CD4-positive, alpha-beta T cell (primary cell): ENCODE measurements at regions not wholly inside any gene's neighbourhood (a gene's known extent, or its start where the extent isn't known, plus 50 kb on each side); places are given as distances from the start of the nearest gene placed in this dataset.

ENCODE experiments used
- ATAC-seq: fragments of 200-7000 bp; cut with Tn5 transposase; one replicate; pipeline ENCODE4 v1.10.0; 2022; ENCODE audit warnings: mild to moderate bottlenecking; ENCODE audit not compliant: poor library complexity
- CTCF ChIA-PET: fragments of 350-600 bp; sonication (Branson Sonifier 250); formaldehyde crosslinking; loops from one replicate; lab custom pipeline; 2021; ENCODE audit warnings: antibody characterized with exemption, inconsistent platforms; lab: Charles Lee
- POLR2A ChIA-PET: fragments of 350-600 bp; sonication (Branson Sonifier 250); formaldehyde crosslinking; loops from one replicate; lab custom pipeline; 2021; ENCODE audit warnings: antibody characterized with exemption, inconsistent platforms; lab: Charles Lee
- DNase-seq, 14 experiments: peaks; one replicate each; pipeline ENCODE4 v3.0.0-alpha.2; 2013 to 2020; ENCODE audit warnings: mixed read lengths in 2 of 14
- H3K27ac ChIP-seq, 2 donors: one replicate each; pipeline versions ENCODE4 v1.5.1 to v1.7.0; 2013; ENCODE audit warnings: low read length in 2 of 2, low read depth in 1 of 2, mild to moderate bottlenecking in 1 of 2
- H3K27me3 ChIP-seq, 2 experiments: 1 replicate in 1 of 2; 2 replicates in 1 of 2; pipeline versions ENCODE4 v1.6.1 to v1.7.0; 2013; ENCODE audit warnings: low read length in 2 of 2, control low read depth in 1 of 2, mild to moderate bottlenecking in 1 of 2, moderate library complexity in 1 of 2; ENCODE audit not compliant: insufficient read depth in 2 of 2, control insufficient read depth in 1 of 2
- H3K36me3 ChIP-seq: one replicate; pipeline ENCODE4 v1.6.1; 2013; ENCODE audit warnings: low read length, control low read depth; ENCODE audit not compliant: insufficient read depth
- H3K4me1 ChIP-seq: one replicate; pipeline ENCODE4 v1.6.1; 2013; ENCODE audit warnings: low read length, control low read depth; ENCODE audit not compliant: insufficient read depth
- H3K4me3 ChIP-seq: one replicate; pipeline ENCODE4 v1.5.1; 2013; ENCODE audit warnings: mild to moderate bottlenecking, low read length, moderate library complexity
- H3K9me3 ChIP-seq, 2 experiments: 1 replicate in 1 of 2; 2 replicates in 1 of 2; pipeline versions ENCODE4 v1.6.1 to v1.7.0; 2013; ENCODE audit warnings: low read length in 2 of 2, mild to moderate bottlenecking in 2 of 2, control low read depth in 1 of 2, moderate library complexity in 1 of 2; ENCODE audit not compliant: control insufficient read depth in 1 of 2, insufficient read depth in 1 of 2
- H3K27ac Mint-ChIP-seq: one replicate; pipeline ENCODE4 v1.8.0; 2020; ENCODE audit warnings: mixed read lengths
- H3K27me3 Mint-ChIP-seq: one replicate; pipeline ENCODE4 v1.8.0; 2021; ENCODE audit warnings: mixed read lengths
- H3K36me3 Mint-ChIP-seq: one replicate; pipeline ENCODE4 v1.8.0; 2021; ENCODE audit warnings: low read depth, mixed read lengths
- H3K4me1 Mint-ChIP-seq: one replicate; pipeline ENCODE4 v1.8.0; 2021; ENCODE audit warnings: low read depth, mixed read lengths
- H3K4me3 Mint-ChIP-seq: one replicate; pipeline ENCODE4 v1.8.0; 2020; ENCODE audit warnings: mild to moderate bottlenecking, mixed read lengths
- H3K9me3 Mint-ChIP-seq: one replicate; pipeline ENCODE4 v1.8.0; 2020; ENCODE audit warnings: mixed read lengths
- intact Hi-C, 2 experiments: fragments of 100-400 bp; cut with DNase I in 1 of 2; cut with micrococcal nuclease in 1 of 2; formaldehyde crosslinking; loops; one replicate each; pipeline versions ENCODE4 v1.15.1 to v1.9.0; 2023 to 2025; cut with DNase I, micrococcal nuclease
- TF ChIP-seq, protein P1 (sequence below): fragments of 200-600 bp; IDR thresholded peaks from one replicate; pipeline ENCODE4 v1.8.0; 2022; ENCODE audit warnings: antibody characterized with exemption, mild to moderate bottlenecking

DNA sequence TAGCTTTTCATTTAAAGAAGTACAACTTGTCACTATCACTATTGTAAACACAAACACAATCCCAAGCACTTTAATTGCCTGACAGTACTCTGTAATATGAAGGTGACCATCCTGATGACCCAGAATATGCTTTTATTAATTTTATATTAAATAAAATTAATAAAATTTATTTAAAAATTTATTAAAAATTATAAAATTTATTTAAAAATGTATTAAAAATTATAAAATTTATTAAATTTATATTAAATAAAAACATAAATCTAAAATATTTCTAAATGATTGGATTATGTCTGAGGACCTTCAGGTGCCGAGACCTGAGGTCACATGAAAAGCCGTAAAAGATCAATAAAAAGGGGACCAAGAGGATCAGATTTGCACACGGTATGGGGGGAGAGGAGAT, 229.8 kb upstream of the KIRREL3 start:
- no peak for DNase-seq
- H3K27ac Mint-ChIP-seq = no peak overlapping the region
- no peaks in the 10 kb centered on the region for H3K9me3 Mint-ChIP-seq
- no peaks in the 10 kb centered on the region for H3K4me1 Mint-ChIP-seq
- Histone ChIP-seq H3K27me3 (no peaks in the 10 kb centered on the region), H3K27ac (no peak overlapping the region), H3K36me3 (no peaks in the 10 kb centered on the region), H3K4me3 (no peak overlapping the region), H3K4me1 (no peaks in the 10 kb centered on the region), H3K9me3 (no peaks in the 10 kb centered on the region)
- H3K27me3 Mint-ChIP-seq = no peaks in the 10 kb centered on the region
- intact Hi-C loops = no loop called here
- ATAC-seq = no peak
- TF ChIP-seq, protein P1, sequence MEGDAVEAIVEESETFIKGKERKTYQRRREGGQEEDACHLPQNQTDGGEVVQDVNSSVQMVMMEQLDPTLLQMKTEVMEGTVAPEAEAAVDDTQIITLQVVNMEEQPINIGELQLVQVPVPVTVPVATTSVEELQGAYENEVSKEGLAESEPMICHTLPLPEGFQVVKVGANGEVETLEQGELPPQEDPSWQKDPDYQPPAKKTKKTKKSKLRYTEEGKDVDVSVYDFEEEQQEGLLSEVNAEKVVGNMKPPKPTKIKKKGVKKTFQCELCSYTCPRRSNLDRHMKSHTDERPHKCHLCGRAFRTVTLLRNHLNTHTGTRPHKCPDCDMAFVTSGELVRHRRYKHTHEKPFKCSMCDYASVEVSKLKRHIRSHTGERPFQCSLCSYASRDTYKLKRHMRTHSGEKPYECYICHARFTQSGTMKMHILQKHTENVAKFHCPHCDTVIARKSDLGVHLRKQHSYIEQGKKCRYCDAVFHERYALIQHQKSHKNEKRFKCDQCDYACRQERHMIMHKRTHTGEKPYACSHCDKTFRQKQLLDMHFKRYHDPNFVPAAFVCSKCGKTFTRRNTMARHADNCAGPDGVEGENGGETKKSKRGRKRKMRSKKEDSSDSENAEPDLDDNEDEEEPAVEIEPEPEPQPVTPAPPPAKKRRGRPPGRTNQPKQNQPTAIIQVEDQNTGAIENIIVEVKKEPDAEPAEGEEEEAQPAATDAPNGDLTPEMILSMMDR = no peak
- H3K4me3 Mint-ChIP-seq = no peak overlapping the region
- H3K36me3 Mint-ChIP-seq = no peaks in the 10 kb centered on the region
- ChIA-PET CTCF (no interaction called here), POLR2A (no interaction called here)

- Histone ChIP-seq H3K4me3 (no peak overlapping the region), H3K9me3 (no peaks in the 10 kb centered on the region), H3K27ac (no peak overlapping the region), H3K36me3 (no peaks in the 10 kb centered on the region), H3K27me3 (no peaks in the 10 kb centered on the region), H3K4me1 (no peaks in the 10 kb centered on the region)
- no peaks in the 10 kb centered on the region for H3K36me3 Mint-ChIP-seq
- H3K4me1 Mint-ChIP-seq = no peaks in the 10 kb centered on the region
- H3K4me3 Mint-ChIP-seq = no peak overlapping the region
- intact Hi-C loops = no loop called here
- ChIA-PET POLR2A (no interaction called here), CTCF (no interaction called here)
- H3K27ac Mint-ChIP-seq = no peak overlapping the region
- no peak for ATAC-seq
- TF ChIP-seq, protein P1 = no peak
- no peaks in the 10 kb centered on the region for H3K27me3 Mint-ChIP-seq
- no peaks in the 10 kb centered on the region for H3K9me3 Mint-ChIP-seq
- no peak for DNase-seq
Measured at GRCh38 chr11:127226949-127227348, 226.4 kb upstream of the KIRREL3 start.

DNA sequence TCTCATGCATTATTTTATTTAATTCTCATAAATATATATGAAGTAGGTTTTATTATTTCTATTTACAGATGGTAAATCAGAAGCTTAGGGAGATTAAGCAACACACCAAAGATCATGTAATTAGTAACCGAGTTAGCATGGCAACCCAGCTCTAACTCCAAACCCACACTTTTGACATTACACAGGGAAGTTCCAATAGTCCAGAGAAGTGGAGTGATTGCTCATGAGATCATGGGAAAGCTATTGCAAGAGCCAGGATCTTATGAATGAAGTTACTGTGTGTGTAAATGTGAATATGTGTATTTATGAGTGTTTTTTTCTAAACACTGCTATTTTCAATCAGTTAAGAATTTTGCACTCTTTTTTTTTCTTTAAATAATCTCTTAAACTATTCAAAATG, 225.8 kb upstream of the KIRREL3 start:
- no peak overlapping the region for H3K4me3 ChIP-seq
- ChIA-PET CTCF (no interaction called here), POLR2A (no interaction called here)
- no peak overlapping the region for H3K27ac Mint-ChIP-seq
- H3K27ac ChIP-seq = no peak overlapping the region
- DNase-seq (no peak), ATAC-seq (no peak)
- TF ChIP-seq, protein P1 = no peak
- no peaks in the 10 kb centered on the region for H3K36me3 ChIP-seq
- no peaks in the 10 kb centered on the region for H3K9me3 Mint-ChIP-seq
- no peaks in the 10 kb centered on the region for H3K27me3 ChIP-seq
- H3K4me1 ChIP-seq = no peaks in the 10 kb centered on the region
- no peaks in the 10 kb centered on the region for H3K27me3 Mint-ChIP-seq
- no peaks in the 10 kb centered on the region for H3K4me1 Mint-ChIP-seq
- H3K4me3 Mint-ChIP-seq = no peak overlapping the region
- intact Hi-C loops = no loop called here
- no peaks in the 10 kb centered on the region for H3K36me3 Mint-ChIP-seq
- no peaks in the 10 kb centered on the region for H3K9me3 ChIP-seq
